Mesendoderm (in vitro differentiated cells): ENCODE measurements at regions not wholly inside any gene's neighbourhood (a gene's known extent, or its start where the extent isn't known, plus 50 kb on each side); places are given as distances from the start of the nearest gene placed in this dataset.
A peak's percentile ranks its signal among the peaks of the same experiment; 100 is the strongest.

Experiments used
- DNase-seq: peaks from one replicate; pipeline ENCODE4 v3.0.0; 2013
- H2AK5ac ChIP-seq: 2 replicates; pipeline ENCODE4 v1.6.1; 2013; ENCODE audit warnings: low read length, inconsistent platforms
- H2BK120ac ChIP-seq: 2 replicates; pipeline ENCODE4 v1.6.1; 2013; ENCODE audit warnings: low read depth, mild to moderate bottlenecking, low read length, moderate library complexity, mixed read lengths
- H2BK15ac ChIP-seq: replicated peaks from 2 replicates; pipeline ENCODE4 v1.6.1; 2013; ENCODE audit warnings: low read depth, mild to moderate bottlenecking, moderate library complexity
- H2BK5ac ChIP-seq: 2 replicates; pipeline ENCODE4 v1.6.1; 2013; ENCODE audit warnings: low read length, inconsistent platforms
- H3K18ac ChIP-seq: 2 replicates; pipeline ENCODE4 v1.6.1; 2013; ENCODE audit warnings: mild to moderate bottlenecking, low read length, mixed read lengths
- H3K23ac ChIP-seq: one replicate; pipeline ENCODE4 v1.6.1; 2013; ENCODE audit warnings: low read length
- H3K27ac ChIP-seq: 2 replicates; pipeline ENCODE4 v1.5.1; 2013; ENCODE audit warnings: low read depth, mild to moderate bottlenecking, inconsistent platforms, low read length, moderate library complexity
- H3K27me3 ChIP-seq: 2 replicates; pipeline ENCODE4 v1.6.1; 2013; ENCODE audit warnings: low read length, control low read depth, mild to moderate bottlenecking, inconsistent platforms; ENCODE audit not compliant: insufficient read depth, poor library complexity
- H3K36me3 ChIP-seq: 2 replicates; pipeline ENCODE4 v1.6.1; 2013; ENCODE audit warnings: low read length, inconsistent platforms; ENCODE audit not compliant: control insufficient read depth, insufficient read depth
- H3K4ac ChIP-seq: one replicate; pipeline ENCODE4 v1.6.1; 2013; ENCODE audit warnings: low read depth, mild to moderate bottlenecking, low read length, moderate library complexity
- H3K4me1 ChIP-seq: 2 replicates; pipeline ENCODE4 v1.6.1; 2013; ENCODE audit warnings: low read depth, low read length, inconsistent platforms; ENCODE audit not compliant: control insufficient read depth
- H3K4me2 ChIP-seq: 2 replicates; pipeline ENCODE4 v1.6.1; 2013; ENCODE audit warnings: low read length
- H3K4me3 ChIP-seq: 2 replicates; pipeline ENCODE4 v1.5.1; 2013; ENCODE audit warnings: mild to moderate bottlenecking, low read length
- H3K56ac ChIP-seq: one replicate; pipeline ENCODE4 v1.6.1; 2013; ENCODE audit warnings: low read length
- H3K79me1 ChIP-seq: 2 replicates; pipeline ENCODE4 v1.6.1; 2013; ENCODE audit warnings: low read length, inconsistent platforms
- H3K79me2 ChIP-seq: 2 replicates; pipeline ENCODE4 v1.6.1; 2013; ENCODE audit warnings: mild to moderate bottlenecking, low read length; ENCODE audit not compliant: control insufficient read depth, insufficient read depth
- H3K9ac ChIP-seq: 2 replicates; pipeline ENCODE4 v1.6.1; 2013; ENCODE audit warnings: low read length, inconsistent platforms
- H4K5ac ChIP-seq: one replicate; pipeline ENCODE4 v1.6.1; 2013; ENCODE audit warnings: low read length
- H4K8ac ChIP-seq: one replicate; pipeline ENCODE4 v1.6.1; 2013; ENCODE audit warnings: low read depth, mild to moderate bottlenecking, control low read depth, low read length, moderate library complexity
- WGBS: extraction: QIAGEN DNeasy Blood & Tissue Kit; methylation state at CpG from one replicate; pipeline ENCODE4 v1.1.7; 2013; ENCODE audit warnings: low lambda C conversion rate, missing lambda C conversion rate; ENCODE audit not compliant: insufficient coverage; ENCODE audit errors: extremely low coverage; 5-methylcytosine and 5-hydroxymethylcytosine counted together

GRCh38 chr13:55402870-55403269, 1737.8 kb upstream of the PRR20A start:
- H3K27me3 ChIP-seq, result no peaks in the 10 kb centered on the region
- H2BK5ac ChIP-seq, result no peak overlapping the region
- H3K36me3 ChIP-seq, result no peaks in the 10 kb centered on the region
- H3K4me1 ChIP-seq, result no peaks in the 10 kb centered on the region
- H3K9ac ChIP-seq, result no peak overlapping the region
- H3K4ac ChIP-seq, result no peak overlapping the region
- DNase-seq, result no peak
- no peaks in the 10 kb centered on the region for H3K79me2 ChIP-seq
- H3K18ac ChIP-seq, result no peak overlapping the region
- no peak overlapping the region for H3K4me2 ChIP-seq
- WGBS, result no CpG with 5 or more reads among the region's 1 CpG
- no peak overlapping the region for H3K4me3 ChIP-seq
- H4K5ac ChIP-seq, result no peak overlapping the region
- H3K23ac ChIP-seq, result no peak overlapping the region
- H2BK120ac ChIP-seq, result no peak overlapping the region
- no peak overlapping the region for H2BK15ac ChIP-seq
- H3K27ac ChIP-seq, result no peak overlapping the region
- no peaks in the 10 kb centered on the region for H3K79me1 ChIP-seq
- H4K8ac ChIP-seq, result no peak overlapping the region
- H3K56ac ChIP-seq, result no peak overlapping the region
- no peak overlapping the region for H2AK5ac ChIP-seq

GRCh38 chr13:55403887-55404487, 1736.7 kb upstream of the PRR20A start:
- no peak overlapping the region for H2BK120ac ChIP-seq
- no peak overlapping the region for H2BK15ac ChIP-seq
- no peak overlapping the region for H3K18ac ChIP-seq
- H4K8ac ChIP-seq, result no peak overlapping the region
- H2BK5ac ChIP-seq, result no peak overlapping the region
- H3K56ac ChIP-seq, result no peak overlapping the region
- H4K5ac ChIP-seq, result no peak overlapping the region
- no peak overlapping the region for H3K4me3 ChIP-seq
- H3K27ac ChIP-seq, result no peak overlapping the region
- no peak overlapping the region for H2AK5ac ChIP-seq
- no peaks in the 10 kb centered on the region for H3K4me1 ChIP-seq
- no peak overlapping the region for H3K4me2 ChIP-seq
- no peaks in the 10 kb centered on the region for H3K27me3 ChIP-seq
- DNase-seq, result no peak
- no peaks in the 10 kb centered on the region for H3K79me2 ChIP-seq
- no peak overlapping the region for H3K9ac ChIP-seq
- no peaks in the 10 kb centered on the region for H3K36me3 ChIP-seq
- H3K23ac ChIP-seq, result no peak overlapping the region
- H3K79me1 ChIP-seq, result no peaks in the 10 kb centered on the region
- H3K4ac ChIP-seq, result no peak overlapping the region

GRCh38 chr13:55410398-55411330, 1730.1 kb upstream of the PRR20A start:
- H3K4me3 ChIP-seq, result no peak overlapping the region

GRCh38 chr13:55418095-55418494, 1722.6 kb upstream of the PRR20A start:
- Histone ChIP-seq H2BK5ac (no peak overlapping the region), H3K27ac (no peak overlapping the region)
- WGBS, result no CpG with 5 or more reads among the region's 2 CpGs

More at GRCh38 chr13:55410398-55411330, 1730.1 kb upstream of the PRR20A start:
- H3K27me3 ChIP-seq, result no peaks in the 10 kb centered on the region
- H3K23ac ChIP-seq, result no peak overlapping the region
- H3K9ac ChIP-seq, result no peak overlapping the region
- no peak overlapping the region for H2BK120ac ChIP-seq
- H3K4me2 ChIP-seq, result no peak overlapping the region
- H2AK5ac ChIP-seq, result no peak overlapping the region
- H3K79me1 ChIP-seq, result no peaks in the 10 kb centered on the region
- H2BK15ac ChIP-seq, result no peak overlapping the region
- no peak overlapping the region for H3K18ac ChIP-seq
- peak overlapping the region; percentile 57 for H3K56ac ChIP-seq
- peaks cover 4% of the 10 kb centered on the region for H3K4me1 ChIP-seq
- no peak overlapping the region for H4K8ac ChIP-seq
- no peak overlapping the region for H4K5ac ChIP-seq
- no CpG with 5 or more reads among the region's 8 CpGs for WGBS
- no peak overlapping the region for H3K4ac ChIP-seq
- no peaks in the 10 kb centered on the region for H3K79me2 ChIP-seq
- H2BK5ac ChIP-seq, result peak overlapping the region; percentile 21
- peak; percentile 43 for DNase-seq
- H3K27ac ChIP-seq, result peak overlapping the region; percentile 56
- H3K36me3 ChIP-seq, result no peaks in the 10 kb centered on the region

GRCh38 chr13:55432814-55433213, 1707.9 kb upstream of the PRR20A start:
- Histone ChIP-seq H3K18ac (no peak overlapping the region), H2BK5ac (no peak overlapping the region), H3K56ac (no peak overlapping the region), H3K9ac (no peak overlapping the region), H3K4me1 (no peaks in the 10 kb centered on the region), H3K4me2 (no peak overlapping the region), H3K27me3 (no peaks in the 10 kb centered on the region), H4K5ac (no peak overlapping the region), H2BK120ac (no peak overlapping the region), H3K27ac (no peak overlapping the region), H4K8ac (no peak overlapping the region), H3K79me1 (no peaks in the 10 kb centered on the region), H3K4ac (no peak overlapping the region), H3K23ac (no peak overlapping the region), H2BK15ac (no peak overlapping the region), H2AK5ac (no peak overlapping the region), H3K79me2 (no peaks in the 10 kb centered on the region), H3K4me3 (no peak overlapping the region), H3K36me3 (no peaks in the 10 kb centered on the region)
- no CpG with 5 or more reads among the region's 4 CpGs for WGBS
- no peak for DNase-seq

More at GRCh38 chr13:55418095-55418494, 1722.6 kb upstream of the PRR20A start:
- no peaks in the 10 kb centered on the region for H3K4me1 ChIP-seq
- H3K4me3 ChIP-seq, result no peak overlapping the region
- DNase-seq, result no peak
- no peak overlapping the region for H3K23ac ChIP-seq
- H4K8ac ChIP-seq, result no peak overlapping the region
- no peak overlapping the region for H3K56ac ChIP-seq
- H3K79me1 ChIP-seq, result no peaks in the 10 kb centered on the region
- no peak overlapping the region for H4K5ac ChIP-seq
- H3K4ac ChIP-seq, result no peak overlapping the region
- no peak overlapping the region for H2BK120ac ChIP-seq
- H2BK15ac ChIP-seq, result no peak overlapping the region
- no peaks in the 10 kb centered on the region for H3K27me3 ChIP-seq
- no peak overlapping the region for H3K18ac ChIP-seq
- no peak overlapping the region for H2AK5ac ChIP-seq
- H3K79me2 ChIP-seq, result no peaks in the 10 kb centered on the region
- no peak overlapping the region for H3K4me2 ChIP-seq
- H3K36me3 ChIP-seq, result no peaks in the 10 kb centered on the region
- no peak overlapping the region for H3K9ac ChIP-seq
